ENCODE measurements at regions not wholly inside any gene's neighbourhood (a gene's known extent, or its start where the extent isn't known, plus 50 kb on each side); places are given as distances from the start of the nearest gene placed in this dataset.

- H3K4me3 ChIP-seq (replicated peaks; ENCODE audit: low read depth, low read length), result no peak overlapping the region
- no peak for TF ChIP-seq CTCF (IDR thresholded peaks at IDR 0.05; ENCODE audit: low read length, missing control alignments)
- no peak for DNase-seq (ENCODE audit: low read depth)
Measured at GRCh38 chr2:136665736-136666135, 99.6 kb upstream of the THSD7B start.

GRCh38 chr2:136664713-136665405 is 100.5 kb upstream of the THSD7B start:
- no peak for TF ChIP-seq CTCF (IDR thresholded peaks at IDR 0.05; ENCODE audit: low read length, missing control alignments)
- no peak overlapping the region for H3K4me3 ChIP-seq (replicated peaks; ENCODE audit: low read depth, low read length)
- DNase-seq (ENCODE audit: low read depth), result no peak

DNA sequence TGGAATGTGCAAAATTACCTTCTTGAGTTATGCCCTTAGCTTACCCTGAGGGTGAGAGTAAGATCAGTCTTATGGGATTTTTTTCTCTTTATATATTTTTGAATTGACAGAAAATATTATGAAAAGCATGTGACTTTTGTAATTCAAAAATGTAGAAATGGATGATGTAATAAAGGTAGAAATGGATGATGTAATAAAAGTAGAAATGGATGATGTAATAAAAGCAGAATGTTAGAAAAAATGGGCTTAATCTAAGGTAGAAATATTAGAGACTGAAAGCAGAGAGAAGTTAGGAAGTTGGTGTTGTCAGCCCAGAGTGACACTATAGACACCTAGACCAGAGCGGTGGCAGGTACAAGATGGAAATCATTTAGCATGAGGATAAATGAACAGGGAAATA is 107.1 kb upstream of the THSD7B start:
- H3K4me3 ChIP-seq (replicated peaks; ENCODE audit: low read depth, low read length), result no peak overlapping the region
- no peak for TF ChIP-seq CTCF (IDR thresholded peaks at IDR 0.05; ENCODE audit: low read length, missing control alignments)
- no peak for DNase-seq (ENCODE audit: low read depth)

GRCh38 chr2:136653861-136654260 is 111.5 kb upstream of the THSD7B start:
- TF ChIP-seq CTCF (IDR thresholded peaks at IDR 0.05; ENCODE audit: low read length, missing control alignments), result no peak
- no peak for DNase-seq (ENCODE audit: low read depth)
- H3K4me3 ChIP-seq (replicated peaks; ENCODE audit: low read depth, low read length), result no peak overlapping the region

DNA sequence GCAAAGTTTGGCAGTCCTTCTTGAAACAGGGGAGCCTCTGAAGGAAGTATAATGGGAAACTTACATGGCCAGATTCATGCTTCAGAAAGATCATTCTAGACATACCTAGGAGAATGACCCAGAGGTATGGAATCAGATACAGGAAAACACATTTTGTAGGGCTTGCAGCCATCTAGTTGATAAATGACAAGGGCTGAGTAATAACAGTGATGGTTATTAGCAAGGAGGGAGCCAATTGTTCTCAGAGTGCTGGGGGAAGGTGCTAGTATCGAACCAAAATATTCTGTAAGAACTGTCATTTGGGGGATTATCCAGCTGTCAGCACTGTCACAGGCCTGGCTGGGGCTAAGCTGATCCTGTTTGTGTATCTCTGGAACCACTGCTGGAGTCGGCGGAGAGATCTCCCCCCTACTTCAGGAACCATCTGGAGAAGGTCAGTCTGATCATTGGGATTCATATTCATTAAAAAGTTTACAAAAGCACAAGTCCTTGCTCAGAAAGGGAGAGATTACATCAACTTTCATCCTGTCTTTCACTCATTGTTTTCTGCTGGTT is 113.8 kb upstream of the THSD7B start:
- DNase-seq (ENCODE audit: low read depth), result no peak
- TF ChIP-seq CTCF (IDR thresholded peaks at IDR 0.05; ENCODE audit: low read length, missing control alignments), result no peak
- no peak overlapping the region for H3K4me3 ChIP-seq (replicated peaks; ENCODE audit: low read depth, low read length)

GRCh38 chr2:136647039-136647438 is 118.3 kb upstream of the THSD7B start:
- H3K4me3 ChIP-seq (replicated peaks; ENCODE audit: low read depth, low read length), result no peak overlapping the region
- TF ChIP-seq CTCF (IDR thresholded peaks at IDR 0.05; ENCODE audit: low read length, missing control alignments), result no peak
- no peak for DNase-seq (ENCODE audit: low read depth)
